B cell (primary cell): ENCODE measurements at regions not wholly inside any gene's neighbourhood (a gene's known extent, or its start where the extent isn't known, plus 50 kb on each side); places are given as distances from the start of the nearest gene placed in this dataset.

Experiments used
- ATAC-seq: fragments of 200-7000 bp; cut with Tn5 transposase; one replicate; pipeline ENCODE4 v1.10.0; 2021; ENCODE audit warnings: low read depth, mild to moderate bottlenecking, moderate number of reproducible peaks, moderate library complexity
- CTCF ChIA-PET: fragments of 350-600 bp; sonication (Branson Sonifier 250); formaldehyde crosslinking; loops from one replicate; lab custom pipeline; 2021; ENCODE audit warnings: antibody characterized with exemption, inconsistent platforms; lab: Charles Lee
- POLR2A ChIA-PET: fragments of 350-600 bp; sonication (Branson Sonifier 250); formaldehyde crosslinking; loops from one replicate; lab custom pipeline; 2021; ENCODE audit warnings: antibody characterized with exemption; lab: Charles Lee
- DNase-seq: peaks from one replicate; pipeline ENCODE4 v3.0.0; 2013
- H2AFZ ChIP-seq: 2 replicates; pipeline ENCODE4 v1.6.1; 2012; ENCODE audit warnings: mild to moderate bottlenecking, low read depth, low read length; ENCODE audit not compliant: insufficient read depth, poor library complexity, severe bottlenecking
- H3K27ac ChIP-seq, 2 donors: 1 replicate in 1 of 2; 2 replicates in 1 of 2; pipeline ENCODE4 v1.5.1; 2012 to 2013; ENCODE audit warnings: low read length in 2 of 2, mild to moderate bottlenecking in 2 of 2, moderate library complexity in 1 of 2
- H3K27me3 ChIP-seq, 4 experiments: fragments of 200-600 bp in 1 of 4; sonication (generic) in 1 of 4; replicated peaks in 1 of 4; 1 replicate in 2 of 4; 2 replicates in 2 of 4; pipeline versions ENCODE4 v1.6.1 to v1.7.0; 2013 to 2016; ENCODE audit warnings: low read length in 3 of 4, mild to moderate bottlenecking in 2 of 4, mixed read lengths in 1 of 4, moderate library complexity in 1 of 4; ENCODE audit not compliant: insufficient read depth in 4 of 4, control insufficient read depth in 3 of 4; ENCODE audit errors: control extremely low read depth in 1 of 4
- H3K36me3 ChIP-seq, 2 experiments: replicated peaks in 1 of 2; 1 replicate in 1 of 2; 2 replicates in 1 of 2; pipeline versions ENCODE4 v1.6.1 to v1.7.1; 2013; ENCODE audit warnings: low read length in 1 of 2; ENCODE audit not compliant: insufficient read depth in 2 of 2, control insufficient read depth in 1 of 2; ENCODE audit errors: control extremely low read depth in 1 of 2, extremely low read depth in 1 of 2
- H3K4me1 ChIP-seq, 2 donors: fragments of 200-600 bp in 1 of 2; sonication (generic) in 1 of 2; 1 replicate in 1 of 2; 2 replicates in 1 of 2; pipeline versions ENCODE4 v1.5.1 to v1.6.1; 2013 to 2017; ENCODE audit warnings: low read length in 2 of 2; ENCODE audit not compliant: control insufficient read depth in 2 of 2, insufficient read depth in 2 of 2
- H3K4me2 ChIP-seq: replicated peaks from 2 replicates; pipeline ENCODE3; 2012; ENCODE audit warnings: mild to moderate bottlenecking, low read depth, low read length; ENCODE audit not compliant: poor library complexity, severe bottlenecking
- H3K4me3 ChIP-seq, 5 experiments: fragments of 200-600 bp in 1 of 5; sonication (generic) in 1 of 5; 1 replicate in 3 of 5; 2 replicates in 2 of 5; pipeline versions ENCODE4 v1.5.1 to v1.7.0; 2011 to 2016; ENCODE audit warnings: low read length in 4 of 5, mild to moderate bottlenecking in 4 of 5, low read depth in 2 of 5, control low read depth in 1 of 5, moderate library complexity in 1 of 5; ENCODE audit not compliant: insufficient read depth in 1 of 5; ENCODE audit errors: control extremely low read depth in 1 of 5, extremely low read depth in 1 of 5
- H3K79me2 ChIP-seq: fragments of 200-600 bp; sonication (generic); one replicate; pipeline ENCODE4 v1.6.0; 2016; ENCODE audit warnings: low read length; ENCODE audit not compliant: control insufficient read depth, insufficient read depth
- H3K9ac ChIP-seq: fragments of 200-600 bp; sonication (generic); 2 replicates; pipeline ENCODE4 v1.6.1; 2017; ENCODE audit warnings: mild to moderate bottlenecking, low read length, moderate library complexity
- H3K9me3 ChIP-seq, 3 donors: one replicate each; pipeline versions ENCODE4 v1.6.1 to v1.7.1; 2013; ENCODE audit warnings: low read length in 2 of 3; ENCODE audit not compliant: control insufficient read depth in 2 of 3, insufficient read depth in 1 of 3; ENCODE audit errors: control extremely low read depth in 1 of 3
- H4K20me1 ChIP-seq: 2 replicates; pipeline ENCODE4 v1.6.0; 2012; ENCODE audit warnings: mild to moderate bottlenecking, low read length; ENCODE audit not compliant: insufficient read depth, control insufficient read depth, poor library complexity, severe bottlenecking
- H3K27ac Mint-ChIP-seq: one replicate; pipeline ENCODE4 v1.8.0; 2021; ENCODE audit warnings: mixed read lengths
- H3K27me3 Mint-ChIP-seq: one replicate; pipeline ENCODE4 v1.8.0; 2021; ENCODE audit warnings: mixed read lengths
- H3K4me1 Mint-ChIP-seq: one replicate; pipeline ENCODE4 v1.8.0; 2021; ENCODE audit warnings: mixed read lengths
- H3K4me3 Mint-ChIP-seq: one replicate; pipeline ENCODE4 v1.8.0; 2021; ENCODE audit warnings: mixed read lengths
- H3K9me3 Mint-ChIP-seq: one replicate; pipeline ENCODE4 v1.8.0; 2022; ENCODE audit warnings: mixed read lengths; ENCODE audit not compliant: insufficient read depth
- EZH2 ChIP-seq: IDR thresholded peaks from 2 replicates; pipeline ENCODE4 v1.6.1; 2012; ENCODE audit warnings: borderline replicate concordance, low read depth, mild to moderate bottlenecking, moderate library complexity, low read length; ENCODE audit not compliant: insufficient read depth, poor library complexity, severe bottlenecking
- whole genome bisulfite sequencing: methylation state at CpG from one replicate; pipeline ENCODE4 v1.1.5; 2013; ENCODE audit warnings: missing lambda C conversion rate; ENCODE audit not compliant: insufficient coverage; 5-methylcytosine and 5-hydroxymethylcytosine counted together
- intact Hi-C: fragments of 100-400 bp; cut with micrococcal nuclease; formaldehyde crosslinking; loops from one replicate; pipeline ENCODE4 v1.10.0; 2022
- TF ChIP-seq, protein P1 (sequence below): fragments of 200-600 bp; IDR thresholded peaks from one replicate; pipeline ENCODE4 v1.8.0; 2022; ENCODE audit warnings: antibody characterized with exemption, mild to moderate bottlenecking

DNA sequence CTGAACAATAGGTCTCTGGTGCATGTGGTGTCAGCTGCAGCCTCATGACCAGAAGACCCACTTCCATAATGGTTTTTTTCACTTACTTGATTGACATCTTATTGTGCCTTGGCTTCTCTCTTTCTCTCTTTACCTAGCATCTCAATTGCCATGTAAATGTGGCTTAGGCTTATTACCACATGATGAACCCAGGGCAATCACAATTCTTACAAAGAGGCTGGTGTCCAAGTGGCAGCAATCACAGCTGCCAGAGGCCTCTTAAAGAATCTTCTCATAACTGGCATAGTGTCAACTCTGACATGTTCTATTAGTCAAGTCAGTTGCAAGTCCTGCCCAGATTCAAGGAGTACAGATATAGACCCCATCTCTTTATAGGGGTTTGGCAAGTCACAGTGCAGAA is 1224.8 kb downstream of the SUCLG1 start:
- Histone ChIP-seq H3K4me1 (no peaks in the 10 kb centered on the region), H3K79me2 (no peaks in the 10 kb centered on the region), H2AFZ (no peak overlapping the region), H3K4me3 (no peak overlapping the region), H3K4me2 (no peak overlapping the region), H3K9ac (no peak overlapping the region), H3K9me3 (peaks cover 0 to 2% (median 0%) of the 10 kb centered on the region in 3 donors), H4K20me1 (no peaks in the 10 kb centered on the region), H3K27ac (no peak overlapping the region), H3K27me3 (no peaks in the 10 kb centered on the region), H3K36me3 (no peaks in the 10 kb centered on the region)
- CTCF ChIA-PET = no interaction called here
- Mint-ChIP-seq H3K27ac (no peak overlapping the region), H3K27me3 (no peaks in the 10 kb centered on the region), H3K4me3 (no peak overlapping the region), H3K4me1 (no peaks in the 10 kb centered on the region), H3K9me3 (no peaks in the 10 kb centered on the region)
- POLR2A ChIA-PET = no interaction called here
- intact Hi-C loops = no loop called here
- DNase-seq = no peak
- no peak for ATAC-seq
- no peak for TF ChIP-seq EZH2
- TF ChIP-seq, protein P1, sequence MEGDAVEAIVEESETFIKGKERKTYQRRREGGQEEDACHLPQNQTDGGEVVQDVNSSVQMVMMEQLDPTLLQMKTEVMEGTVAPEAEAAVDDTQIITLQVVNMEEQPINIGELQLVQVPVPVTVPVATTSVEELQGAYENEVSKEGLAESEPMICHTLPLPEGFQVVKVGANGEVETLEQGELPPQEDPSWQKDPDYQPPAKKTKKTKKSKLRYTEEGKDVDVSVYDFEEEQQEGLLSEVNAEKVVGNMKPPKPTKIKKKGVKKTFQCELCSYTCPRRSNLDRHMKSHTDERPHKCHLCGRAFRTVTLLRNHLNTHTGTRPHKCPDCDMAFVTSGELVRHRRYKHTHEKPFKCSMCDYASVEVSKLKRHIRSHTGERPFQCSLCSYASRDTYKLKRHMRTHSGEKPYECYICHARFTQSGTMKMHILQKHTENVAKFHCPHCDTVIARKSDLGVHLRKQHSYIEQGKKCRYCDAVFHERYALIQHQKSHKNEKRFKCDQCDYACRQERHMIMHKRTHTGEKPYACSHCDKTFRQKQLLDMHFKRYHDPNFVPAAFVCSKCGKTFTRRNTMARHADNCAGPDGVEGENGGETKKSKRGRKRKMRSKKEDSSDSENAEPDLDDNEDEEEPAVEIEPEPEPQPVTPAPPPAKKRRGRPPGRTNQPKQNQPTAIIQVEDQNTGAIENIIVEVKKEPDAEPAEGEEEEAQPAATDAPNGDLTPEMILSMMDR = no peak

DNA sequence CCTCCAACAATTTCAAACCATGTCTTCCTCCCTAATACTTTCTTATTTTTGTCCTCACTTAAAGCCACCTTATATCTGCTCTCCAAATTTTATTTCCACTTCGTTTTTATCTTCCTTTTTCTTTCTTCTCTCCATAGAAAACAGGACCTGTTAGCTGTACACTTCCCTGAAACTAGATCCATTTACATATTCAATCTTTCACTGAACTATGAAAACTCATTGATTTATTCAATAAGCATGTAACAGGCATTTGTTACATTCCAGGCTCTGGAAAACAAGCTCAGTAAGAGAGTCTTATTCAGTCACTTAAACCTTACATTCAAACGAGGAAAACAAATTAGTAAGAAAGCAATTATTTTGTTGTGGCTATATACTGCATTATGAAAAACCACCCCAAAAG is 1225.3 kb downstream of the SUCLG1 start:
- Mint-ChIP-seq H3K27me3 (no peaks in the 10 kb centered on the region), H3K9me3 (no peaks in the 10 kb centered on the region), H3K4me3 (no peak overlapping the region), H3K27ac (no peak overlapping the region), H3K4me1 (no peaks in the 10 kb centered on the region)
- Histone ChIP-seq H3K27me3 (no peaks in the 10 kb centered on the region), H3K36me3 (no peaks in the 10 kb centered on the region), H4K20me1 (no peaks in the 10 kb centered on the region), H3K4me2 (no peak overlapping the region), H3K4me1 (no peaks in the 10 kb centered on the region), H3K9me3 (peaks cover 0 to 2% (median 0%) of the 10 kb centered on the region in 3 donors), H3K27ac (no peak overlapping the region), H3K79me2 (no peaks in the 10 kb centered on the region), H3K9ac (no peak overlapping the region), H3K4me3 (no peak overlapping the region), H2AFZ (no peak overlapping the region)
- TF ChIP-seq EZH2 = no peak
- TF ChIP-seq, protein P1 = no peak
- ChIA-PET POLR2A (no interaction called here), CTCF (no interaction called here)
- ATAC-seq = no peak
- DNase-seq = no peak
- intact Hi-C loops = no loop called here
- WGBS = 55% methylated on average over 1 of the region's 2 CpGs
